DMS 273 (cell line): ENCODE measurements at regions not wholly inside any gene's neighbourhood (a gene's known extent, or its start where the extent isn't known, plus 50 kb on each side); places are given as distances from the start of the nearest gene placed in this dataset.

Experiments
- DNase-seq: peaks from one replicate; lab custom pipeline; 2025; ENCODE audit not compliant: unreplicated experiment; lab: John Stamatoyannopoulos, UW

GRCh38 chr2:118791483-118791882 is 56.0 kb downstream of the EN1 start:
- no peak for DNase-seq

- no peak for DNase-seq
These were observed 60.7 kb downstream of the EN1 start for GRCh38 chr2:118786746-118787145.

- peak; percentile 28 for DNase-seq
These were observed 62.6 kb downstream of the EN1 start for GRCh38 chr2:118784860-118785259.

- no peak for DNase-seq
These were observed 68.1 kb downstream of the EN1 start for GRCh38 chr2:118779362-118779761.

- peak; percentile 90 for DNase-seq
These were observed 72.9 kb downstream of the EN1 start for GRCh38 chr2:118774458-118775133.

GRCh38 chr2:118773826-118774225 is 73.6 kb downstream of the EN1 start:
- DNase-seq = peak; percentile 44

GRCh38 chr2:118772487-118773200 is 74.8 kb downstream of the EN1 start:
- DNase-seq = no peak

- no peak for DNase-seq
These were observed 77.6 kb downstream of the EN1 start for GRCh38 chr2:118769707-118770400.

- DNase-seq = no peak
These were observed 80.6 kb downstream of the EN1 start for GRCh38 chr2:118766871-118767270.

- no peak for DNase-seq
These were observed 82.6 kb downstream of the EN1 start for GRCh38 chr2:118764855-118765254.

- DNase-seq = peak; percentile 51
These were observed 83.7 kb downstream of the EN1 start for GRCh38 chr2:118763797-118764196.

- no peak for DNase-seq
These were observed 85.2 kb downstream of the EN1 start for GRCh38 chr2:118762290-118762689.

GRCh38 chr2:118761771-118762170 is 85.7 kb downstream of the EN1 start:
- DNase-seq = no peak

GRCh38 chr2:118755901-118756300 is 91.5 kb downstream of the EN1 start:
- DNase-seq = no peak

GRCh38 chr2:118755384-118755783 is 92.1 kb downstream of the EN1 start:
- no peak for DNase-seq

GRCh38 chr2:118752762-118753429 is 94.6 kb downstream of the EN1 start:
- no peak for DNase-seq

- DNase-seq = no peak
These were observed 96.4 kb downstream of the EN1 start for GRCh38 chr2:118750959-118751565.

GRCh38 chr2:118748245-118748885 is 99.1 kb downstream of the EN1 start:
- no peak for DNase-seq

GRCh38 chr2:118747637-118748036 is 99.8 kb downstream of the EN1 start:
- DNase-seq = no peak

GRCh38 chr2:118747066-118747465 is 100.4 kb downstream of the EN1 start:
- no peak for DNase-seq
